NT2/D1 (cell line): ENCODE measurements at regions not wholly inside any gene's neighbourhood (a gene's known extent, or its start where the extent isn't known, plus 50 kb on each side); places are given as distances from the start of the nearest gene placed in this dataset.

Source experiments
- DNase-seq: peaks from one replicate; pipeline ENCODE4 v3.0.0-alpha.2; 2011; ENCODE audit warnings: low read depth, low spot score
- H3K27me3 ChIP-seq: 2 replicates; pipeline ENCODE4 v1.6.0; 2011; ENCODE audit warnings: mild to moderate bottlenecking; ENCODE audit not compliant: insufficient read length, insufficient read depth
- H3K36me3 ChIP-seq: 2 replicates; pipeline ENCODE4 v1.6.1; 2011; ENCODE audit warnings: mild to moderate bottlenecking, low read length, mixed read lengths; ENCODE audit not compliant: insufficient read depth, insufficient read length
- H3K4me1 ChIP-seq: 2 replicates; pipeline ENCODE4 v1.5.1; 2011; ENCODE audit not compliant: insufficient read depth, insufficient read length
- H3K4me3 ChIP-seq: 2 replicates; pipeline ENCODE4 v1.5.1; 2011; ENCODE audit warnings: low read depth; ENCODE audit not compliant: insufficient read length
- H3K9ac ChIP-seq: 2 replicates; pipeline ENCODE4 v1.6.0; 2011; ENCODE audit warnings: low read depth; ENCODE audit not compliant: insufficient read length
- H3K9me3 ChIP-seq: 2 replicates; pipeline ENCODE4 v1.5.1; 2011; ENCODE audit warnings: mild to moderate bottlenecking, low read length; ENCODE audit not compliant: insufficient read depth
- SUZ12 ChIP-seq: IDR thresholded peaks from 2 replicates; pipeline ENCODE4 v1.6.1; 2011; ENCODE audit not compliant: insufficient read length, insufficient read depth; ENCODE audit errors: extremely low read depth
- YY1 ChIP-seq: IDR thresholded peaks from 2 replicates; pipeline ENCODE4 v1.6.1; 2011; ENCODE audit not compliant: insufficient read length, insufficient read depth
- ZNF274 ChIP-seq: IDR thresholded peaks from 2 replicates; pipeline ENCODE4 v1.6.1; 2011; ENCODE audit warnings: mild to moderate bottlenecking, low read depth, low read length

GRCh38 chr6:5851261-5851757 lies 155.4 kb downstream of the NRN1 start:
- peak overlapping the region; percentile 76 for H3K9ac ChIP-seq
- no peaks in the 10 kb centered on the region for H3K9me3 ChIP-seq
- H3K36me3 ChIP-seq: no peaks in the 10 kb centered on the region
- peaks cover 4% of the 10 kb centered on the region for H3K4me1 ChIP-seq
- peaks cover 59% of the 10 kb centered on the region for H3K27me3 ChIP-seq
- peak; percentile 48 for DNase-seq
- peak overlapping the region; percentile 62 for H3K4me3 ChIP-seq
- TF ChIP-seq SUZ12 (no peak), ZNF274 (no peak), YY1 (no peak)

GRCh38 chr6:5850848-5851255 lies 155.9 kb downstream of the NRN1 start:
- H3K9ac ChIP-seq: no peak overlapping the region
- H3K36me3 ChIP-seq: no peaks in the 10 kb centered on the region
- TF ChIP-seq SUZ12 (no peak), YY1 (no peak), ZNF274 (no peak)
- H3K9me3 ChIP-seq: no peaks in the 10 kb centered on the region
- peaks cover 60% of the 10 kb centered on the region for H3K27me3 ChIP-seq
- H3K4me3 ChIP-seq: no peak overlapping the region
- peaks cover 4% of the 10 kb centered on the region for H3K4me1 ChIP-seq
- peak; percentile 62 for DNase-seq

GRCh38 chr6:5846889-5847288 lies 159.8 kb downstream of the NRN1 start:
- no peak overlapping the region for H3K4me3 ChIP-seq
- H3K4me1 ChIP-seq: peaks cover 4% of the 10 kb centered on the region
- H3K27me3 ChIP-seq: peaks cover 46% of the 10 kb centered on the region
- DNase-seq: no peak
- H3K9ac ChIP-seq: no peak overlapping the region
- no peaks in the 10 kb centered on the region; the same call in 1 of the 2 replicates for H3K9me3 ChIP-seq
- TF ChIP-seq YY1: no peak
- no peak for TF ChIP-seq SUZ12
- no peak for TF ChIP-seq ZNF274
- H3K36me3 ChIP-seq: no peaks in the 10 kb centered on the region

- no peak overlapping the region for H3K4me3 ChIP-seq
- H3K9ac ChIP-seq: no peak overlapping the region
- no peaks in the 10 kb centered on the region; the same call in 1 of the 2 replicates for H3K9me3 ChIP-seq
- DNase-seq: no peak
- peaks cover 4% of the 10 kb centered on the region for H3K4me1 ChIP-seq
- H3K27me3 ChIP-seq: peaks cover 41% of the 10 kb centered on the region
- H3K36me3 ChIP-seq: no peaks in the 10 kb centered on the region
- no peak for TF ChIP-seq YY1
- TF ChIP-seq ZNF274: no peak
- no peak for TF ChIP-seq SUZ12
Measured at GRCh38 chr6:5846335-5846734, 160.4 kb downstream of the NRN1 start.

GRCh38 chr6:5843078-5843477 lies 163.6 kb downstream of the NRN1 start:
- no peak for TF ChIP-seq ZNF274
- no peak for TF ChIP-seq SUZ12
- TF ChIP-seq YY1: no peak
- no peak overlapping the region for H3K4me3 ChIP-seq
- H3K9me3 ChIP-seq: no peaks in the 10 kb centered on the region; the same call in 1 of the 2 replicates
- no peak overlapping the region for H3K9ac ChIP-seq
- peaks cover 25% of the 10 kb centered on the region for H3K27me3 ChIP-seq
- no peaks in the 10 kb centered on the region for H3K36me3 ChIP-seq
- no peaks in the 10 kb centered on the region for H3K4me1 ChIP-seq
- DNase-seq: no peak

GRCh38 chr6:5840734-5841390 lies 165.9 kb downstream of the NRN1 start:
- H3K36me3 ChIP-seq: no peaks in the 10 kb centered on the region
- no peak overlapping the region for H3K4me3 ChIP-seq
- H3K9me3 ChIP-seq: no peaks in the 10 kb centered on the region; the same call in 1 of the 2 replicates
- DNase-seq: no peak
- H3K27me3 ChIP-seq: peaks cover 8% of the 10 kb centered on the region
- no peak for TF ChIP-seq ZNF274
- no peak for TF ChIP-seq SUZ12
- no peak for TF ChIP-seq YY1
- H3K9ac ChIP-seq: no peak overlapping the region
- H3K4me1 ChIP-seq: no peaks in the 10 kb centered on the region

GRCh38 chr6:5838656-5839396 lies 167.9 kb downstream of the NRN1 start:
- no peak overlapping the region for H3K9ac ChIP-seq
- H3K36me3 ChIP-seq: no peaks in the 10 kb centered on the region
- H3K27me3 ChIP-seq: peaks cover 5% of the 10 kb centered on the region
- no peaks in the 10 kb centered on the region for H3K9me3 ChIP-seq
- DNase-seq: no peak
- TF ChIP-seq ZNF274 (no peak), SUZ12 (no peak), YY1 (no peak)
- H3K4me1 ChIP-seq: no peaks in the 10 kb centered on the region
- H3K4me3 ChIP-seq: no peak overlapping the region
